HuH-7.5 (cell line): ENCODE measurements at regions not wholly inside any gene's neighbourhood (a gene's known extent, or its start where the extent isn't known, plus 50 kb on each side); places are given as distances from the start of the nearest gene placed in this dataset.
"Not testable (repeated sequence)": the region's sequence is repeated elsewhere in the genome, so short reads cannot be mapped to it uniquely, and the experiment has no call there.

Experiments used
- DNase-seq: peaks from one replicate; pipeline ENCODE4 v3.0.0; 2011; ENCODE audit warnings: low spot score

GRCh38 chr13:65808061-65808460 lies 1422.1 kb downstream of the PCDH9 start:
- no peak for DNase-seq

DNA sequence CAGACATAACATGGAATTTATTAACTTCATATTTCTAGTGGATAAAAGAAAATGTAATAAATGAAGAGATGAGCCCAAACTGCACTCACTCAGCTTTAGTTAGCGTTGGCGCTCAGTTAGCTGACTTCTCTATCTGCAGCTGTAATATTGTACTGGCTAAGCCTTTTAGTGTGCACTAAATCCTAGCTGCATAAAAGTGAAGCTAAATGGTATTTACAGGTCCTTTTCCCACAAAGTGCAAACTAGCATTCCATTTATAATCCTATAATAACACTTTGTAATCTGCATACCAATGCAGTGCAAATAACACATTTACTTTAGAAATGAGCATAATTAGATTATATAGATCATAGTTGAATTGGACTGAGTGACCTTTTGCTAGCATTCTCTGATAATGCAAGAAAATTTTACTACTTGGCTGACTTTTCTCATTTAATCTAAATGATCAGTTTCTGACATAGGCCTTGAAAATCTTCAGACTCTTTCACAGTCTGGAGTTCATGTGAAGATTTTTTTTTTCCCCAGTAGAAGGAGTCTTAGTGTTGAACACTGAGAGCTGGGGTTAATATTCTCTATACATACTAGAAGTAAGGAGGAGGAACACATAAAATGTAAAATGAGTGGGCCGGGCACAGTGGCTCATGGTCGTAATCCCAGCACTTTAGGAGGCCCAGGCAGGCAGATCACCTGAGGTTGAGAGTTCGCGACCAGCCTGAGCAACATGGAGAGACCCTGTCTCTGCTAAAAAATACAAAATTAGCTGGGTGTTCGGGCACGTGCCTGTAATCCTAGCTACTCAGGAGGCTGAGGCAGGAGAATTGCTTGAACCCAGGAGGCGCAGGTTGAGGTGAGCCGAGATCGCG lies 1426.4 kb downstream of the PCDH9 start:
- no peak for DNase-seq

GRCh38 chr13:65789815-65790214 lies 1440.3 kb downstream of the PCDH9 start:
- DNase-seq, result no peak

- no peak for DNase-seq
These were observed 1443.1 kb downstream of the PCDH9 start for GRCh38 chr13:65787082-65787481.

DNA sequence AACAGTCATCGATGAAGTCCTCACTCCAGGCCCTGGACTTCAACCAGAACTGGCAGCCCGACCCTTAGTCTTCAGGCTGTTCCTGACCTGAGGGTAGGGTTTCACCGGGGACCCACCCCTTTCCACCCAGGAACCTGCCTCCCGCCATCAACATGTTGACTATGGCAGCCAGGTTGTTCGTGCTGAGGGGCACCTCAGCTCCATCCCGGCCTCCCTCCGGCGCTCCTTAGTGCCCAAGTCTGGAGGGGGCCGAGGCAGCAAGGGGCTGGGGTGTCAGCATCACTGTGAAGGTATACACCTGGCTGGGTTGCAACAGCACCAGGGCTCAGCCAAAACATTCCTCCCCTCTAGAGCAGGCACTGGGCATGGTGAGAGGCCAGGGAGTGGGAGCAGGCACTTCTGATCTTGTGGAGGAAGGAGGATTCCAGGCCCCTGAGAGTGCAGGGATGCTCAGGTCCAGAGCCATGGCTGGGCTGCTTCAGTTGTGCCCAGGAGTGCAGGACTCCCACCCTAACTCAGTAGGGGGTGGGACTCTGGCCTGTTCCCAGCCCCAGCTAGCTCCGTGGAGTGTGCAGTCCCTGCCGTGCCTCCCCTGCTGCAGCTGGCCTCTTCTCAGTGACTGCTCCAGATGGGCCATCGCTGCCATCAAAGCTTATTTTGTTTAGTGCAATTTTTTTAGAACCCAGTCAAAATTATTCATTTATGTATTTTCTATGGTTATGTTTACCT lies 1445.9 kb downstream of the PCDH9 start:
- no peak for DNase-seq

GRCh38 chr13:65783383-65783782 lies 1446.8 kb downstream of the PCDH9 start:
- no peak for DNase-seq

DNA sequence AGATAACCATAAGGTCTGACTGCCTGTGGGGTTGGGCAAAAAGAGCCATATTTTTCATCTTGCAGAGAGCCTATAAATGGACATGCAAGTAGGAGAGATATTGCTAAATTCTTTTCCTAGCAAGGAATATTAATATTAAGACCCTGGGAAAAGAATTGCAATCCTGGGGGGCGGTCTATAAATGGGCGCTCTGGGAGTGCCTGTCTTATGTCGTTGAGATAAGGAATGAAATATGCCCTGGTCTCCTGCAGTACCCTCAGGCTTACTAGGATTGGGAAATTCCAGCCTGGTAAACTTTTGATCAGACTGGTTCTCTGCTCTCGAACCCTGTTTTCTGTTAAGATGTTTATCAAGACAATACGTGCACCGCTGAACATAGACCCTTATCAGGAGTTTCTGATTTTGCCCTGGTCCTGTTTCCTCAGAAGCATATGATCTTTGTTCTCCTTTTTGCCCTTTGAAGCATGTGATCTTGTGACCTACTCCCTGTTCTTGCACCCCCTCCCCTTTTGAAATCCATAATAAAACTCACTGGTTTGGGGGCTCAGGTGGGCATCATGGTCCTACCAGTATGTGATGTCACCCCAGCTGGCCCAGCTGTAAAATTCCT lies 1458.3 kb downstream of the PCDH9 start:
- DNase-seq, result not testable (repeated sequence)

DNA sequence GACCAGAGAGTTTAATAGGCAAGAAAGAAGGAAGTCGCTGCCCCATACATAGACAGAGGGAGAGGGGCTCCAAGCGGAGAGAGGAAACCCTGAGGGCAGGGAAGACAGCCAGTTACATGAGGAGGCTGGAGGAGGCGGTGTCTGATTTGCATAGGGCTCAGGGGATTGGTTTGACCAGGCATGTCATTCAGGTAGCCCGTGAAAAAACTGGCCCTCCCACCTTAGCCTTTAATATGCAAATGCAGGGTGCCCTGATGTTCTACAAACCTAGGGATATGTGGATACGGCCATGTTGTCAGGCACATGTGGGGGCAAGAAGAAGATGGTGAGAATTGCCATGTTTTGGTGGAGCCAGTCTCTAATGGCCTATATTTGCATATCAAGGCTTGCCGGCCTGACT lies 1461.6 kb downstream of the PCDH9 start:
- DNase-seq, result no peak

GRCh38 chr13:65763811-65764210 lies 1466.3 kb downstream of the PCDH9 start:
- DNase-seq, result no peak

DNA sequence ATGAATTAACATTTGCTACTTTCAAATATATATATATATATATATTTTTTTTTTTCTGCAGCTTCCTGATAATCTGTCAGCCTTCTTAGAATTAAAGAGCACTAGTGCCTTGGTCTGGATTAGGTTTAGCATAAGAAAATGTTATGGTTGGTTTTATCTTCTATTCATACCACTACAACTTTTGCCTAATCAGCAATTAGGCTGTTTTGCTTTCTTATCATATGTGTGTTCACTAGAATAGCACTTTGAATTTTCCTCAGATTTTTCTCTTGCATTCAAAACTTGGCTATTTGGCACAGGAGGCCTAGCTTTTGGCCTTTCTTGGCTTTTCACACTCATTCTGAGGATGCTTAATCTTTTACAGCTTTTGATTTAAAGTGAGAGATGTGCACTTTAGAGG lies 1468.1 kb downstream of the PCDH9 start:
- no peak for DNase-seq

- no peak for DNase-seq
These were observed 1474.0 kb downstream of the PCDH9 start for GRCh38 chr13:65756071-65756671.

DNA sequence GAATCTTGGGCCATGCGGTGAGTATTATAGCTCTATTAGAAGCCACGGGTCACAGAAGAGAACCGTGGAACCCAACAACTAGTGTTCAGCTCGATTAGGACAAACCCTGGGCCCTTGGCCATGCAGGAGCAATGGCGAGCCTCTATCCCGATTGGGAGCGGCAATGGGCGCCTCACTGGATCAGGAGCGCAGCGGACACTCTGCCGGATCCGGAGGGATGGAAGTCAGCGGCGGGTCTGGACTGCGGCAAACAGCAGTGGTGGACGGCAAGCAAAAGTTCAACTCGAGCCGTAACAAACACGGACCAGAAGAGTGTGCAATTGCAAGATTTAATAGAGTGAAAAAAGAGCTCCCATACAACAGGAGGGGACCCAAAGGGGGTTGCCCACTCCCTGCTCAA lies 1481.9 kb downstream of the PCDH9 start:
- DNase-seq, result no peak

GRCh38 chr13:65746406-65746921 lies 1483.7 kb downstream of the PCDH9 start:
- no peak for DNase-seq

DNA sequence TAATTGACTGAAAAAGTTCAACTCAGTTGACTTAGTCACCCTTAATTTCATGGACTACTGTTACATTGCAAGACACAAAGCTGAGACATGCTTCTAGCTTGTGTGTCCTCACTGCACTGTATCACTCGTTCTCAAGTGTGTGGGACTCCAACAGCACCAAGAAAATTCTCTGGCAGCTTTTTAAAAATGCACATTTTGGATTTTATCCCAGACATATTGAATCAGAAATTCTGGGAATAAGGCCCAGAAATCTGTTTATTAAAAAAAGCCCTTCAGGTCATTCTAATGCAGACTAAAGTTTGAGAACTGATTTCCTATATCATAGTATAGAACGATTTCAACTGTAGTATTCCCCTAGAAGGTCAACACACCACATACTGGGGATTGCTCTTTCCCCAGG lies 1485.3 kb downstream of the PCDH9 start:
- no peak for DNase-seq

DNA sequence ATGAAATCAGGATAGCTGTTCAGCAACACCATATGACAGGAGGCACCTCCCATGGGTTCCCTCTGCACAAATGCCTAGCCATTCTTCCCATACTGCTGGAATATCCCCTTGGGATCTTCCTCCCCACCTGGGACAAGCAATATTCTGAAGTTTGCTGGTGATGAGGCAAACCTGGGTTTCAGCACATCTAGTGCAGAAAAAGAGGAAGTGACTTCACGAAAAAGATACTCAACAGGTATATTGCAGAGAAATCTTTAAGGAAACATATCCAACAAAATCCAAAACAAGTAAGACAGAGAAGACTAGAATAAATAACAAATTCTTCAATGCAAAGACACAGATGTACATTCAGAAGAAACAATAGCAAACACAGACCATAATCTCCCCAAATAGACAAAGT lies 1497.0 kb downstream of the PCDH9 start:
- DNase-seq, result no peak

- no peak for DNase-seq
These were observed 1503.1 kb downstream of the PCDH9 start for GRCh38 chr13:65727070-65727469.

DNA sequence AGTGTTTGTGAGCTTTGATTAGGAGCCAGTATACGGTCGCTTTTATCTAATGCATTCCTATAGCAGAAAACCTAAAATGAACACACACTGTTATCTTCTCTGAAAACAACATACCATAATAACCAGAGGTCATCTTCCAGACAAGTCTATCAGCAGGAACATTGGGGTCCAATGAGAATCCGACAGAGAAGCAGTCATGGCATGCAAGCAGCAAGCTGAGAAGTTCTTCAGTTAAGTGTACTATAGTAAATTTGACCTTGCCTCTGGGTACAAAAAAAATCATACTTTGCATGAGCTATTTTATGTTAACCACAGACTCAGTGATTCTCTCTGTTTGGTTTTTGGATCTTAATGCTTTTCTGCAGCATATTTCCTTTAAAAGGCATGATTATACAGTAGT lies 1505.1 kb downstream of the PCDH9 start:
- DNase-seq, result no peak

- no peak for DNase-seq
These were observed 1505.9 kb downstream of the PCDH9 start for GRCh38 chr13:65724226-65724625.

GRCh38 chr13:65722506-65722905 lies 1507.6 kb downstream of the PCDH9 start:
- no peak for DNase-seq

- no peak for DNase-seq
These were observed 1510.3 kb downstream of the PCDH9 start for GRCh38 chr13:65719831-65720230.

DNA sequence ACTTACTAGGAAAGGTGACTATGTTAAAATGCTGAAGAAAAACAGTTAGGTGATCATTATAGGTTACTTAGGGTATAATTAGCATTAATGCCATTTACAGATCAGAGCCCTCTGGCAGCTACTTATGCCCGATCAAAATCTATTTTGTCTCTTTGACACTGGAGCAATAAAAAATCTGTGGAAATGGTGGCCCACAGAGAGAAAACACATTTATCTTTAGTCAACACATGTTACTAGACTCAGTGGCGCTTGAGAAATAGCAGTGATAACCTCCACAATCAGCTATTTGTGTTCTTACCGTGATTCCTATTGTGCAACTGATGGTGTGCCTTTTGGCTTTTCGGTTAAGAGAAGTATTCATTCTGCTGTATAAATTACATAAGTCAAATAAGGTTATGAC lies 1519.6 kb downstream of the PCDH9 start:
- DNase-seq, result no peak

DNA sequence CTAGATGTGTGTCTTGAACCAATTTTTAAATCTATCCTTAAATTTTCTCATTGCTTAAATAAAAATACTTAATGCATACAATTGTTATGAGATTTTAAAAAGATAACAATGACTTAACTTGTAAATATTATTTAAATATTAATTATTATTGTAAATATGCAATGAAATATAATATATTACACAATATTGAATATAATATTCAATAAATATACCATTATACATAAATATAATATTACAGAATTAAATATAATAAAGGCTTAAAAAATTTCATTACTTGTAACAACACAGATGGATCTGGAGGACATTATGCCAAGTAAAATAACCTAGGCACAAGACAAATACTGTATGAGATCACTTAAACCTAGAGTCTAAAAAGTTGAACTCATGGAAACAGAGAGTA lies 1532.3 kb downstream of the PCDH9 start:
- DNase-seq, result no peak
